GM19035 (cell line): ENCODE measurements at regions not wholly inside any gene's neighbourhood (a gene's known extent, or its start where the extent isn't known, plus 50 kb on each side); places are given as distances from the start of the nearest gene placed in this dataset.

ENCODE experiments used
- ATAC-seq: cut with Tn5 transposase; IDR thresholded peaks from one replicate; pipeline ENCODE4 v1.9.1; 2021; ENCODE audit not compliant: unreplicated experiment

DNA sequence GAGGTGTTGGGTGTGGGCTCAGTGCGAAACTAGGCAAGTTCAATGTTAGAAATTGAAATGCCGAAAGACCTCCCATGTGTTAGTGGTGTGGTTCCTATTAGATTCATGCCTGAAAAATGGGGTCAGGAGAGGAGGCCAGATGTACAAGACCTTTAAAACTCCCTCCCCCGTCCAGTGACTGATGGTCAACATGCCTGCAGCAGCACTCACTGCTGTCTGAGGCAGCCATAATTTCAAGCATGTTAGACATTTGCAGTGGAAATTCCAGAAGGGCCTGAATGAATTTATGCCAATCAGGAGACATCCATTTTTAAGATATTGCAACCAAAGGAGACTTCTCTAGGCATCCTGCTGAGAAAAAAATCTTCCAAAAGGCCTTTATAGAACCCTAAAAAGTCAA, 426.9 kb upstream of the NBEA start:
- ATAC-seq, result no peak

DNA sequence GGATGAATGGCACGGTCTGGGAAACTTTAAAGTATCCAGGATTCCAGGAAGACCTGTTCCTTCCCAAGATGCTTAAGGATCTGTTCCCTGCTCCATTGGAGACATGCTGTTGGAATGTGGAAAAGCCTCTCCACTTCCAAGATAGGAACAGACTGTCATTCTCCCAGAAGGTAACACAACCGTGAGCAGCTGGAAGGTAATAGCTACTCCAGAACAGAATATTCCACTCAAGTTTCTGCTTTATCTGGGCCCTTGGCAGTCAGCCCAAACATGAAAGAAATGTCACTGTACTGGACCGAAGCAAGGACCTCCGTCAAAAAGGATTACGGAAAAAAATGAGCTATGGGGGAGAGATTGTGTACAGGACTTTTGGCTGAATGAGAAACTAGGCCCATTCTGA, 420.9 kb upstream of the NBEA start:
- no peak for ATAC-seq

DNA sequence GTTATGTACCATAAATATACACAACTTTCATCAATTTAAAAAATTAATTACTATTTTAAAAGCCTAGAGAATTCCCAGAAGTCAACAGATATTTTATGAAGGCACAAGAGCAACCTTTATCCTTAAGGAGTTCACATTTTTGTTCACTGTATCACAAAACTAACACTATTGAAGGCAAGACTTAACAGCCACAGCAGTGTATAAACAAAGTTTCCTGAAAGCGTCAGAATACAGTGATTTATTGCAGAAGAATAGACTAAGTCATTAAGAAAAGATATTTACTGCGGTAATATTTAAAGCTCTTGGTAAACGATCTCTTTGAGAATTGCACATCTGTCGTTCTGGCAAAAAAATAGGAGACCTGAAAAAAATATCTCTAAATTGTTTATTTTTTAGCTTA, 419.3 kb upstream of the NBEA start:
- no peak for ATAC-seq

DNA sequence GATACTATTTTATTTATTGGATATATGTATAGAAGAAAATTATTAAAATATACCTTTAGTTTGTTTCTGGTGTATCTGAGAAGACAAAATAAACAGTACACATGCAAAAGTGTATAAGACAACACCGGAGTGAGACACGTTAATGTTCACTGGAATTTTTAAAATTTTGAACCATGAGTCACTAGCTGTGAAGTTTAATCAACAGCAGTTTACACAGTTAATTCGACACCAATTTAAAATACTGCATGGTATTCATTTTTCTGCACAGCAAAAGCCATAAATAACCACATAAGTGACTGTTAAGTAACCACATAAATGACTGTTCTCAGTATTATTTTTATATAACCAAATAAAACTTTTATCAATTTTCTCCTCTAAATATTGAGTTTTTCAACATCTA, 418.7 kb upstream of the NBEA start:
- no peak for ATAC-seq

DNA sequence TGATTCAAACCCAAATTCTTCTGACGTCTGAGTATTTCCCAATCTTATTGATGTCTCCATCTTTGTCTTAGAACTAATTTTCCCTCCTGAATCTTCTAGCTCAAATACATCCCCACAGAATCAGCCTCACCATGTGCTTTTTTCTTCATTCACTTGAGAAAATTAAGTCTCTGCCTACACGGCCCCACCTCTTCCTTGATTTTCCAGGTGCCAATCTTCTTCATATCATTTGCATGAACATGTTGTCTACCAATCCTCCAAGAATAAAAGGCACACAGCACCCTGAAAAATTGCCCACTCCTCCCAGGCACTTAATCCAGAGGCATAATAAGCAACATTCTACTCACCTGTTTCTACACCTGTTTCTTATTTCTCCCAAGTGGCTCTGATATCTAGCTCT, 408.1 kb upstream of the NBEA start:
- no peak for ATAC-seq

DNA sequence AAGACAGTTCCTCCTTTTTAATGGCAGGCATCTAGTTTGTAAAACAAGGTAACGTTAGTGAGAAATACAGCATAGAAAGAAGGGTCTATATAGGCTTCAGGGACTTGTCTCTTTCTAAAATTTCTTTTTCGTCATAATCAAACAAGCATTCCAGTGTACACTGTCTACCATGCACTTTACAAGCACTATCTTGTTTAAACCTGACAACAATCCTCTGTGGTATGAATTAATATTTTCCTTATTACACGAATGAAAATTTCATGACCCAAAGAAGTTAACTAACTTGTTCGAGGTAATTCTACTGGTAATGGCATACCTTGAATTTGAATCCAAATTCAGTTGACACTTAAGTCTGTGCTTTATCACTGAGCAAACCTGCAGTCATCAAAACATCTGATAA, 399.7 kb upstream of the NBEA start:
- ATAC-seq, result no peak

DNA sequence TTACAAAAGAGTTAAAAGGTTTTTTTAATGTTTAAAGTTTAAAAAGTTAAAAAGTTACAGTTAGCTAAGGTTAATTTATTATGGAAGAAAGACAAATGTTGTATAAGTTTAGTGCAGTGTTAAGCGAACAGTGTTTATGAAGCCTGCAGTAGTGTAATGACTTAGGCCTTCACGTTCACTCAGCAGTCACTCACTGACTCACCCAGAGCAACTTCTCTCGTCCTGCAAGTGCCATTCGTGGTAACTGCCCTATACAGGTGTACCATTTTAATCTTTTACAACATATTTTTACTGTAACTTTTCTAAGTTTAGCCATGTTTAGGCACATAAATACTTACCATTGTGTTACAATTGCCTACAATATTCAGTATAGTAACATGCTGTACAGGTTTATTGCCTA, 398.2 kb upstream of the NBEA start:
- no peak for ATAC-seq

DNA sequence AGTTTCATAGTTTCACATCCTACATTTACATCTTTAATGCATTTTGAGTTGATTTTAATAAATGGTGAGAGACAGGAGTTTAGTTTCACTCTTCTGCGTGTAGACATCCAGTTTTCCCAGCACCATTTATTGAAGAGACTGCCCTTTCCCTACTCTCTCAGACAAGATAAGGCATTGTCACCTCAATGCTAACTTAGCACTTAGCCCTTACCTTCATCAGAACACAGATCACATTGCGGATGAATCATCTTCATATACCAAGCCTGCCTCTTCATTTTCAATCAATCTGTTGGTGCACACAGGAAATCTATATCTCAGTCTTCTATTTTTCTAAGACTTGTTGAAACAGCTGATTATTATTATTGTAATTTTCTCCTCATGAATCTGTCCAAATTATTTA, 396.6 kb upstream of the NBEA start:
- no peak for ATAC-seq

DNA sequence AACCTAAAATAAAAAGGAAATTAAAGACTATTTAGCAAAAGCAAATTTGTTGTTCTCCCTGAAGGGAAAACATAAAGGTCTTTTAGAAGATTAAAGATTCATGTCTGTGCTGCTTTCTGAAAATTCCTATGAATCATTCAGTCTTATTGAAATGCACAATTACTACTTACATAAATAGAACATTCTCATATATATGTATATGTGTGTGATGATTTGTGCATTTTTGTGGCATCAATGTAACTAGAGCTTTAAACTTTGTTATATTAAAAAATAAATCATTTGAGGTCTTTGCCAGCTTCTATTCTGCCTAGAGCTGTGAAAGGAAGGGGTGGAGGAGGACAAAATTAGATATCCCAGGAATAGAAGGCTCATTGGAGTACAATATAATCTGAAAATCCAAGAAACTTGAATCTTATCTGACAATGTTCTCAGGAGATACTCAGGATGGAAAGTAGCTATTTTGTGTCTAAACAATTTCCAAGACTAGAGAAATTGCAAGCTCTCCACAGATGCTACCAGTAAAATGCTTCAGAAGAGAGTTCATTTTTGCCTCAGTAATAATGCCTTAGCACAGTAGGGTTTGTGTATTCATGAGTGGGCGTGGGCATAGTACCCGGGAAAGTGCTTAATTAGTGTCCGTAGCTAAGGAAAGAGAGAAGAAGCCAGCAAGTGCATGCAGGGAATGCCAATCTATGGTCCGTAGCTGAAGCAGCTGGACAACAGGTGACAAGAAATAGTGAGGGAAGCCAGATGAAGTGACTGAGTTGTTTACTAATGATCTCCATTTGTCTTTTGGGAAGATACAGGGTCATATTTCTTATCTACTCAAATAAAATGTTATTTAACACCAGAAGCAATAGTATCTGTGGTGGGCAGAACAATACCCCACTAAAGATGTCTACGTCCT, 395.5 kb upstream of the NBEA start:
- no peak for ATAC-seq

DNA sequence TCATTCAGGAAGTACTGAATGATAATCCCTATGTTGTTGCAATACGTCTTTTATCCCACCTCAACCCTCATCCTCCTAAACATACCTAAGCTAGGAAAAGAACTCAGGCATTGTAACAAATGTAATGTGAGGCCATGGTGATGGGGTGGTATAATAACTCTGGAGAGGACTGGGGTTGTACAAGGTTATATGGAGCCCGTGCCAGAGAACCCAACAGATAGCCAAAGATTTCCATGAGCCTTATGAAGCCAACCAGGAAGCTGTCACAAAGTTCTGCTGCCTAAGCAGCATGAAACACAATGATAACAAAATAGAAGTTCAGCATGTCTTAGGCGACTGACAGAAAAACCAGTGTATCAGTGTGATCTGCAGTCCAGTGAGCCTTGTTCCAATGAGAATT, 394.1 kb upstream of the NBEA start:
- no peak for ATAC-seq

DNA sequence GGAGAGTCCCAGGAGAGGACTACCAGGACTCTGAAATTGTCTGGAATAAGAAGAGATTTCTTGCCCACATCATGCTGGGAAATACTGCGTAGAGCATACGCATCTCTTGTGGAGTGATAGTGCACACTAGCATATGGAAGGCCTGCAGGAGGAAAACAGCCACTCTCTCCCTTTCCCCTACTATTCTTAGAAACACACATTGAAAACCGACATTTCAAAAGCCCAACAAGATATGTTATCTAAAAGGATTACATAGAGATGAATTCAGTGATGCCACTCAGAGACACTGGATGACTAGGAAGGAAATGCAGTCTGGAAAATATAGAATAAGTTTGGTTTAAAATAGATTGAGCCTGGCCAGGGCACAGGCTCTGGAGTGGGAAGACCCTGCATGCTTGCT, 388.7 kb upstream of the NBEA start:
- no peak for ATAC-seq

DNA sequence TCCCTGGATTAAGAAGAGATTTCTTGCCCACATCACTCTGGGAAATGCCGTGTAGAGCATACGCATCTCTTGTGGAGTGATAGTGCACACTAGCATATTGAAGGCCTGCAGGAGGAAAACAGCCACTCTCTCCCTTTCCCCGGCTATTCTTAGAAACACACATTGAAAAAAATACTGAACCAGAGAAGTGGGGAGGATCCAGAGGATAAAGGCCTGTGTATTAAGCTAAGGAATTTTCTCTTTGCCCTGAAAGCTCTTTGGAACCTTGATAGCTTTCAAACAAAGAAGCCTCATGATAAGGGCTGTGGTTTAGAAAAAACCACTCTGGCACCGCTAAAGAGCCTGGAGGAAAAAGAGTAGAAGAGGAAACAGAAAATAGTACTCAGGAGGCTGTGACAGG, 386.1 kb upstream of the NBEA start:
- ATAC-seq, result no peak

DNA sequence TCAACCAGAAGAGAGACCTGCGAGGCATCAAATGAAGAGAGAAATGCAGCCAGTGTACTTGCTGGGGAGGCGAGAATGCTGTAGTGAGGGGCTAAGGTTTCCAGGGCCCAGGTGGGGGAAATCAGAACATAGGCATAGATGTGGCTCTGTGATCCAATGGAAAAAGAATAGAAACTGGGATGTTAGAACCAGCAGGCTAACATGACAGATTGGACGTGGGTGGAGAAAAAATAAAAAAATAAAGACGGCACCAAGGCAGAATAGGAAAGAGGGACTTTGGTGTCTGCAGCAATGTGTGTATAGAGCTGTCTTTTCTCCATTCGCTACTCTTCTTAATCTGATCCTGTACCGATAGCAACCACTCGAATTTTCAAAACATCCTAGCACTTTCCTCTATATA, 381.0 kb upstream of the NBEA start:
- ATAC-seq, result no peak

DNA sequence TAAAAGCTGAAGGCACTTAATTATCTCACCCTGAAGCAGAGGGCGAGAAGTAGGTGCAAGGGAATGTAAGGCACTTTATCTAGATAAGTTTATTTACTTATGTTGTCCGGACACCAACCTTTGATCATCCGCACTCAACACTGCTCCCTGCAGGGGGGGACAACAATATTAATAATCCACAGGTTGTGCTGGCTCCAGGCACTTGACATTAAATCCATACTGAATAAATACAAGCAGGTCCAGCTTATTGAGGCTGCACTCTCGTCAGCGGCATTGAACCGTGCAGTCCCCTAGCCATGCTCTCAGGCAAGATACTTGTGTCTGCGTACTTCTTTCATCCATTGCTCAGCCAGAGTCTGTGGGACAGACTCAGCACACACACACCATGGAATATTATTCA, 374.5 kb upstream of the NBEA start:
- no peak for ATAC-seq

DNA sequence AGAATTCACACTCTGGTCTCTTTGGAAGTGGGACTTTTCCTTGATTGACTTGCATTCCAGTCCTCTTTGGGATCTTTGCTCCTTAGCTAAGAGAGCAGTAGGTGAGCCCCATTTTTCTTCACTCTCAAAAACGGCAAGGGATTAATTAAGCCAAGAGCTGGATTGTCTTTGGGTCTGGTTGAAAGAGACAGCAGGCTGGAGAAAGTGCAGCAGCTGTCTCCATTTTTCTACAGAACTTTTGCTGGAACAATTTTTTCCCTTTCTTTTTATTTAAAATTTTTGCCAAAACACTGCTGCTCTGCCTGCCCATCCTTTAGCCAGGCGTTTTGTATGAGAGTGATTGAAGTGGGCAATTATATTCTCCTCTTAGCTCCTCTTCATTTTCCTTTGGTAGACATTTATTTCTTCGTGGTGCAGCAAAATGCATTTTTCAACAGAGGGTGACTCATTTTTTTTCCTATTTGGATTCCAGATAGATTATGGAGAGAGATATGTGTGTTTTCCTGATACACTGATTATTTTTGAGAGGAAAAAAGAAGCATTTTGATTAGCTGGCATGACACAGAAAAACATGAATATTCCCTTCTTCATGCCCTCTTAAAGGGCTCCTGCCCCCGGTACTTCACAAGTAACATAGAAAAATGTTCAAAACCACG, 371.2 kb upstream of the NBEA start:
- no peak for ATAC-seq

DNA sequence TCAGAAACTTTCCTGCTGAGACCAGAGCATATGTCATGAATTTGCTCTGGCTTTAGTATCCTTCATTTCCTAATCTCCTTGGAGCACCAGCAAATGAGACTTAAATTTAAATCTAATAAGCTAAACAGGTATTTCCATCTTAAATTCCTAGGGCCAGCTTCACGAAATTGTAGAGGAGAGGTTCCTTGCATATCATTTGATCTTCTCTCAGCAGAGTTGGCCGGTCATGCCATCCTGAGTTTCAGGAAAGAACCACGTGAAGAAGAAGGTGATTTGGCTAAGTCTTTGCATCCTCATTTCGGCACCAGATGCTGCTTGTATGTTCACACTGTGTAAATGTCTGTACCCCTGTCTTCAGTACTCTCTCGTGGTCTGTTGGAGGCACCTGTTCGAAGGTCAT, 370.4 kb upstream of the NBEA start:
- ATAC-seq, result no peak

DNA sequence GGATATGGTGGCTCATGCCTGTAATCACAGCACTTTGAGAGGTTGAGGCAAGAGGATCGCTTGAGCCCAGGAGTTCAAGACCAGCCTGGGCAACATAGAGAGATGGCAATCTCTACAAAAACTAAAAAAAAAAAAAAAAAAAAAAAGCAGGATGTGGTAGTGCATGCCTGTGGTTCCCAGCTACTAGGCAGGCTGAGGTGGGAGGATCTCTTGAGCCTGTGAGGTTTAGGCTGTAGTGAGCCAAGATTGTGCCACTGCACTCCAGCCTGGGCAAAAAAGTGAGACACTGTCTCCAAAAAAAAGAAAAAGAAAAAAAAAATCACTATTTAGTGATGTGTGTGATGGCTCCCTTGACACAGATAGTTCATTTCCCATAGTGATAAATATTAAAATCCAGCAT, 365.0 kb upstream of the NBEA start:
- no peak for ATAC-seq

DNA sequence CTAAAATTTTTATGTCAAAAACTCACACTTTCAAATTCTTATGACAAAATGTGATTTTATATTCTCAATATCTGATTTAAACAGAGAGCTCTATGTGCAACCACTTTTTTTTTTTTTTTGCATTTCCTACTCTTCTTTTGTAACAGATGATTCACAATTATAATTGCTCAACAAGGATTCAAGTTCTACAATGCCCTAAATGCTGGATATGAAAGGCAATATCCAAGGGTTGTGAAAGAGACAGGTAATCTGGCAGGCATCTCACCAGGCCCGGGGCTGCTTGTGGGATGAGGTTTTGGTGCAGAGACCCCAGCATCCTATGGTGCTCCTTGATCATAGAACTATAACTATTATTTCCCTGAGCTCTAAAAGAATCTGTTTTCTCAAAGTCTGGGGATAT, 363.6 kb upstream of the NBEA start:
- ATAC-seq, result no peak

DNA sequence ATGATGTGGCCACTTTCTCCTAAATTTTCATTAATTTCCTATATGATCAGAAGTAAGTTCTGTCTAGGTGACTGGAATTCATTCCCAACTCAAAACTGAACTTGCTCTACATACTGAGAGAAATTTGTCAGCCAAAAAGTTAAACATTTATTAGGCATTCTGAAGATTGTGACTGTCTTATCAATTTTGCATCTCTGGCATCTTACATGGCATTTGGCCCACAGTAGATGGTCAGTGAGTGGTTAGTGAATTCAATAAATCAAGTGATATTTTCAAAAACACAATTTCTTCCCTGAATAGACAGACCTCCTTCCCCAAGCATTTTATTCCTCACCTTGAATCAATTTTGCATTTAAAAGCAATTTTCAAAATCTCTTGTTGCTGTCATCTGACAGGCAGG, 363.2 kb upstream of the NBEA start:
- no peak for ATAC-seq

DNA sequence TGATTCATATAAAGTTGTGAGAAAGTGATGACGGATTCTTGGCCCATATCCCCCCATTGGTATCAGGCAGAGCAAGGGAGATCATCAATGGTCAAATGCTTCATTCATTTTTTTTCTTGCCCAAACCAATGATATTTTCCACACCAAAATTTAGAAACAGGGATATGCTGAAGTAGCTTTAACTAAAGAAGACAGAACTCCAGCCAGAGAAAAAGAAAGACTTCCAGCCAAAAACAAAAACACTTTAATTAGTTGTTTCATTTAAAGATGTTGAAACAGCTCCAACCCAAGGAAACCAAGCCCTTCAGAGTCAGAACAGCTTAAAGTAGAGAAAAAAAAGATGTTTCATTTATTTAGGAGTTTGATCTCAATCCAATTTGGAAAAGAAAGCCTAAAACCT, 358.9 kb upstream of the NBEA start:
- ATAC-seq, result no peak

DNA sequence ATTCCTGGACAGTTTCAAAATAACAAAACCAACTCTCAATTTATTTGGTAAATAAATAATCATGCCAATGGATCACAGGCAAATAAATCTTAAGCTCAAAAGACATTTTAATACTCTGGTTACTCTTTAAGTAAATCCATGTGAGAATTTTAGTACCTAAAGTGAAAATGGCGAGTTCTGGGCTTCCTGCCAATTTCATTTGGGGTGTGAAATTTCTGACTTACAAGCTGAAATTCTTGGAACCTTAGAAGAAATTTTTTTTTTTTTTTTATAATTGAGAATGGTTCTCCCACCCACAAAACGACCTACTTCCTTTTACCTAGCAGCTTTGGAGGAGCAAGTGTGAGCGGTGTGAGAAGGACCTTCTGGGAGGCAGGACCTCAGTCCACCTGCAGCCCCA, 354.5 kb upstream of the NBEA start:
- no peak for ATAC-seq

DNA sequence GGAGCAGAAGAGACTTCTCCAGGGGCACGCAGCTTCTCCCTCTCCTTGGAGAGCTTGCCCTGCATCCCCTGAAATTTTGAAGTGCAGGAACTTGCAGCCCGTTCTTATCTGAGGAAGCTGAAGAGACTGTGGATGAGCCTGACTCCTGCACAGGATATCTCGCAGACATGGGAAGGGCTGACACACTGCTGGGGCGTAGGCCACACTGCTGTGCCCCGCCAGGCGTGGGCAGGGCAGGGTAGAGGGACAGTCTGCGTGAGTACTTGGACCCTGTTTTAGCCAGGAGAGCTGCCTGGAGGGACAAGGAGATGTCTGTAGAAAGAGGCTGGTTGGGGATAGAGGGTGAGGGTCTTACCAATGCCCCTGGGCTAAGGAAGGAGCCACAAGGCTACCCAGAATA, 353.7 kb upstream of the NBEA start:
- no peak for ATAC-seq

DNA sequence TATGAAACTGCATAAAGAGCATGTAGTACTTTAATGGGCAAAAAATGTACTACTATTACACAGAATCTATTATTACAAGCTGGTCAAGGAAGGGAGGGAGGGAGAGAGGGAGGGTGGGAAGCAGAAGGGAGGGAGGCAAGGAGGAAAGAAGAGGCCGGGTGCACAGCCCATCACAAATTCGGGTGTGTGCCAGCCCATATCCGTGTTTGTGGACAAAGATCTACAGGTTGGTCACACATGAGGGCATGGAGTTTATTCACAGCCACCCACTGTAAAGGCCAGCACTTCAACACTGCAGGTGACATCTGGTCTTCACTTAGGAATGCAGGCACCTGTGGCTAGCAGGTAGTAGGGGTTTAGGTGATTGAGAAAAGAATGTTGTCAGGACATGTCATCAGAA, 352.5 kb upstream of the NBEA start:
- no peak for ATAC-seq
